BLaER1 (cell line): ENCODE measurements at regions not wholly inside any gene's neighbourhood (a gene's known extent, or its start where the extent isn't known, plus 50 kb on each side); places are given as distances from the start of the nearest gene placed in this dataset.

ENCODE experiments used
- H3K27ac ChIP-seq: shearing (Covaris generic); formaldehyde crosslinking; 2 replicates; pipeline ENCODE4 v1.8.1; 2022
- H3K27me3 ChIP-seq: shearing (Covaris generic); formaldehyde crosslinking; 2 replicates; pipeline ENCODE4 v1.8.1; 2022
- H3K36me3 ChIP-seq: shearing (Covaris generic); formaldehyde crosslinking; 2 replicates; pipeline ENCODE4 v1.8.1; 2022
- H3K4me1 ChIP-seq: shearing (Covaris generic); formaldehyde crosslinking; 2 replicates; pipeline ENCODE4 v1.8.1; 2022
- H3K4me2 ChIP-seq: shearing (Covaris generic); formaldehyde crosslinking; 2 replicates; pipeline ENCODE4 v1.8.1; 2022
- H3K4me3 ChIP-seq: shearing (Covaris generic); formaldehyde crosslinking; 2 replicates; pipeline ENCODE4 v1.8.1; 2022
- H3K9ac ChIP-seq: shearing (Covaris generic); formaldehyde crosslinking; 2 replicates; pipeline ENCODE4 v1.8.1; 2022
- H3K9me3 ChIP-seq: shearing (Covaris generic); formaldehyde crosslinking; 2 replicates; pipeline ENCODE4 v1.8.1; 2022
- H4K20me1 ChIP-seq: shearing (Covaris generic); formaldehyde crosslinking; 2 replicates; pipeline ENCODE4 v1.8.1; 2022
- Cebpa-rat ChIP-seq: shearing (Covaris generic); IDR thresholded peaks from 2 replicates; pipeline ENCODE4 v1.8.1; 2022

DNA sequence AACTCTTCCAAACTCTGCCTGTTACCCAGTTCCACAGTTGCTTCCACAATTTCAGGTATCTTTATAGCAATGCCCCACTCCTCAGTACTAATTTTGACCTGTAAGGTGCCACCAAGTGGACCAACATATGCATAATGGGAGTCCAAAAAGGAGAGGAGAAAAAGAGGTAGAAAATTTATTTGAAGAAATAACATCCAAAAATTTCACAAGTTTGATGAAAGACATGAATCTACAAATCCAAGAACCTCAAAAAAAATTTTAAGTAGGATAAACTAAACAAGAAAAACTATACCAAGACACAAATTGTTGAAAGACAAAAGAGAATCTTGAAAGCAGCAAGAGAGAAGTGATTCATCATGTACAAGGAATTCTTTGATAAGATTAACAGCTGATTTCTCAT, 79.8 kb downstream of the BARX1 start:
- no peaks in the 10 kb centered on the region for H3K27me3 ChIP-seq
- H3K36me3 ChIP-seq: 0 out of 2 replicates have a peak, but pooled peaks cover 4% of the 10 kb centered on the region
- no peak overlapping the region for H3K4me2 ChIP-seq
- H3K4me1 ChIP-seq: no peaks in the 10 kb centered on the region
- no peak overlapping the region for H3K27ac ChIP-seq
- no peaks in the 10 kb centered on the region for H4K20me1 ChIP-seq
- TF ChIP-seq Cebpa-rat: no peak
- no peak overlapping the region for H3K9ac ChIP-seq
- H3K9me3 ChIP-seq: peaks cover 33% of the 10 kb centered on the region
- H3K4me3 ChIP-seq: no peak overlapping the region

DNA sequence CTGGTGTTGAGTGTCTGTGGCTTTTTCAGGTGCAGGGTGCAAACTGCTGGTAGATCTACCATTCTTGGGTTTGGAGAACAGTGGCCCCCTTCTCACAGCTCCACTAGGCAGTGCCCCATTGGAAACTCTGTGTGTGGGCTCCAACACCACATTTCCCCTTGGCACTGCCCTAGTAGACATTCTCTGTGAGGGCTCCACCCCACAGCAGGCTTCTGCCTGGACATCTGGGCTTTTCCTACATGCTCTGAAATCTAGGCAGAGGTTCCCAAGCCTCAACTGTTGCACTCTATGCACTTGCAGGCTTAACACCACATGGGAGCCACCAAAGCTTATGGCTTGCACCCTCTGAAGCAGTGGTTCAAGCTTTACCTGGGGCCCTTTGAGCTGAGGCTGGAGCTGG, 80.9 kb downstream of the BARX1 start:
- Histone ChIP-seq H4K20me1 (no peaks in the 10 kb centered on the region), H3K4me2 (no peak overlapping the region), H3K4me3 (no peak overlapping the region), H3K9me3 (peaks cover 33% of the 10 kb centered on the region), H3K27ac (no peak overlapping the region), H3K27me3 (no peaks in the 10 kb centered on the region), H3K36me3 (0 out of 2 replicates have a peak, but pooled peaks cover 4% of the 10 kb centered on the region), H3K9ac (no peak overlapping the region), H3K4me1 (no peaks in the 10 kb centered on the region)
- no peak for TF ChIP-seq Cebpa-rat

DNA sequence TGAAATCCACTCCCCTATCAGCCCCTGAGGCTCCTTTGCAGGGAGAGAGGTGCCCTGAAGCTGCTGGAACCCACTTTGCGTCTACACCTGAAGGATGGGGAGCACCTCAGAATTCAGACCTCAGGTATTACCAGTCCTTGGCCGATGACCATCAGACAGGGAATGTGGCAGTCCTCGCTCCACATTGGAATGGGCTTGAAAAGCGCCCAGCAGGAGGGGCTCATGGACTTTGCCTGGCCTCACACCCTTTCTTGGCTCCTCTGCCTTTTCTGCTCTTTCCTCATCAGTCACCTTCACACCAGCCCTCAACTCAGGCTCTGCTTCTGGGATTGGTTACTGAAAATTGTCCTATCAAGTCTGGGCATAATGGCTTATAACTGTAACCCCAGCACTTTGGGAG, 83.9 kb downstream of the BARX1 start:
- 0 out of 2 replicates have a peak, but pooled peaks cover 4% of the 10 kb centered on the region for H3K36me3 ChIP-seq
- TF ChIP-seq Cebpa-rat: no peak
- H3K4me3 ChIP-seq: no peak overlapping the region
- no peaks in the 10 kb centered on the region for H3K4me1 ChIP-seq
- no peak overlapping the region for H3K4me2 ChIP-seq
- H3K9ac ChIP-seq: no peak overlapping the region
- H4K20me1 ChIP-seq: no peaks in the 10 kb centered on the region
- no peak overlapping the region for H3K27ac ChIP-seq
- H3K9me3 ChIP-seq: peaks cover 33% of the 10 kb centered on the region
- H3K27me3 ChIP-seq: no peaks in the 10 kb centered on the region

DNA sequence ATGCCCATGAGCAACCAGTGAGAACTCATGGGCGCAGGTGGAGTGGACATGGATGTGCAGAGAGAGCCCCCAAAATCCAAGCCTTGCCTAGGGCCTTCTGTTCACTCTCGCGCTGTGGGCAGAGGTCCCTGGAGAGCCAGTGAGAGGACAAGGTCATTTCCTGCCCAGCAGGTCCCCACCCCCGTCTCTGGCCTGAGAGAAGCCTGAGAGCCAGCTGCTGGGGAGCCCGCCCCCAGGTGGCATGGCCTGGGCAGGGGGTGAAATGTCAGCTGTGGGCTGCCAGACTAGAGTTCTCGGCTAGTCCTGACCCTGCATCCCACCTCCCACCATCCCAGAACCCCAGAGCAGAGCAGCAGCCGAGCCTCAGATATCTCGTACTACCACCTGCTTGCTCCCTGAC, 85.3 kb downstream of the BARX1 start:
- Histone ChIP-seq H3K27me3 (no peaks in the 10 kb centered on the region), H3K9me3 (peaks cover 22% of the 10 kb centered on the region), H3K9ac (no peak overlapping the region), H3K36me3 (0 out of 2 replicates have a peak, but pooled peaks cover 4% of the 10 kb centered on the region), H3K27ac (no peak overlapping the region), H3K4me3 (no peak overlapping the region), H4K20me1 (no peaks in the 10 kb centered on the region), H3K4me1 (no peaks in the 10 kb centered on the region), H3K4me2 (no peak overlapping the region)
- TF ChIP-seq Cebpa-rat: no peak

DNA sequence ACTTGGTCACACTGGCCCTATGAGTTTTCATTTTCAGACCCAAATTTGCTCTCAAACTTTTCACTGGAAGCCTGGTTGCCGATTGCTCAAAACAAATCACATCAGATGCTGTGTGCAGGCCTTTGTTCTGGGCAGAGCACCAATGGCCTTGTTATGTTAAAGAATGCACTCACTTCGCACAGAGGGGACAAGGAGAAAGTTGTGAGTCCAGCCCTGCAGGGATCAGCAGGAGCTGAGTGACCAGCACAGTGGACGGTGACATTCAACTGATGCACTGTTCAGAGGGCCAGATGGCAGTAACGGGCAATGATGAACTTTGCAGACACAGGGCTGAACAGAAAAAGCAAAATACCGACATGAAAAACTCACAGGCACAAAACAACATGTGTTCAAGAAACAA, 86.1 kb downstream of the BARX1 start:
- Histone ChIP-seq H3K9ac (no peak overlapping the region), H3K4me3 (no peak overlapping the region), H3K36me3 (no peaks in the 10 kb centered on the region), H3K27ac (no peak overlapping the region), H3K4me2 (no peak overlapping the region), H3K9me3 (peaks cover 15% of the 10 kb centered on the region), H3K4me1 (no peaks in the 10 kb centered on the region), H4K20me1 (no peaks in the 10 kb centered on the region), H3K27me3 (no peaks in the 10 kb centered on the region)
- no peak for TF ChIP-seq Cebpa-rat

DNA sequence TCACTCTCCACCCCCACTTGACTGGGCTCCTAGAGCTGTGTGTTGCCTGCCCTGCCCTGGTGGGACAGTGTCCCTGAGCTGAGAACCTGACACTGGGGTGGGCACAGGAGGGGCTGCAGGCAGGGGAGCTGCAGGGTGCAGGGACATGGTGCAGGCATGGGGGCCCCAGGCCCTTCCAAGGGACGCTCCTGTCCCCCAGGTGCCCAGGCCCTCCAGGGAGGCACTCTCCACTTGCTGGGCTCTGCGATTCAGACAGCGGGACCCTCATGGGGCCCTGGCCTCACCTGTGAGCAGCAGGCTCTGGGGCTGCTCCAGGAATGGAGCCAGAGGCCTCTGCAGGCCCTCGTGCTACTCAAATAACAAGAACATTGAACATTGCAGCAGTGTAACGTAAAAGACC, 89.4 kb downstream of the BARX1 start:
- Histone ChIP-seq H3K4me3 (no peak overlapping the region), H3K36me3 (no peaks in the 10 kb centered on the region), H3K27me3 (no peaks in the 10 kb centered on the region), H3K27ac (no peak overlapping the region), H3K4me2 (no peak overlapping the region), H3K9ac (no peak overlapping the region), H3K4me1 (no peaks in the 10 kb centered on the region), H4K20me1 (no peaks in the 10 kb centered on the region), H3K9me3 (no peaks in the 10 kb centered on the region)
- TF ChIP-seq Cebpa-rat: no peak

DNA sequence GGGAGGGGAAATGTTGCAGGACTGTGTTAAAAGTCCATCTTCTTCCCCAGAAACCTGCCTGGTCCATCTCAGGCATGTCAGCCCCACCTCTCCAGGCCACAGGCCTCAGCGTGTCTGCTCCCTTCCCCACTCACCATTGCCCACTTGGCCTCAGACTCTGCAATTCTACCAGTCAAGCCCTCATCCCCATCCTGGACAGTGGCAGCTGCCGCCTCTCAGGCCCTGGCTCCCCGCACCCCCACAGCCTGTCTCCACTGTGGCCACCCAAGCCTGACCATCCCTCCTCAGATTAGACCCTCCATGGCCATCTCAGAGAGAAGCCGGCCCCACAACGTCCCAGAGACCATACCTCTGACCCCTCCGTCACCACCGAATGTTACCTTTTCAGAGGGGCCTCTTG, 89.9 kb downstream of the BARX1 start:
- Histone ChIP-seq H3K4me2 (no peak overlapping the region), H3K4me3 (no peak overlapping the region), H3K9ac (no peak overlapping the region), H3K9me3 (no peaks in the 10 kb centered on the region), H3K27ac (no peak overlapping the region), H3K36me3 (no peaks in the 10 kb centered on the region), H4K20me1 (no peaks in the 10 kb centered on the region), H3K4me1 (no peaks in the 10 kb centered on the region), H3K27me3 (no peaks in the 10 kb centered on the region)
- TF ChIP-seq Cebpa-rat: no peak

DNA sequence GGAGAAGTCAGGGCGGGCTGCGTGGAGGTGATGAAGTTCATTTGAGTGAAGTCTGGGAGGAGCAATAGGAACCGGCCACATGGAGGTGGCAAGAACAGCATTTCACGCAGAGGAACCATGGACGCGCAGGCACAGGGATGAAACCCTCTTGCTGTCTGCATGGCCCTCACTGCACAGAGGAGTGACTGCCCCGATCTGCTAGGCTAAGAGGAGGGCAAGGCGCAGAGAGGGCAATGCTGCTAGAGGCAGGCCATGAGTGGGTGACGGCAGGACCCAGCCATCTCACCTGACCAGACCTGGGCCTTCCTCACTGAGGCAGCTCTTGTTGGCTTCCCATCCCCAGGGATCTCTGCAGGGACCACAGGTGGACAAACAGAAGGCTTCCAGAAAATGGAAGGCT, 90.3 kb downstream of the BARX1 start:
- H3K4me1 ChIP-seq: no peaks in the 10 kb centered on the region
- no peak overlapping the region for H3K27ac ChIP-seq
- no peak overlapping the region for H3K4me3 ChIP-seq
- no peaks in the 10 kb centered on the region for H3K36me3 ChIP-seq
- H3K27me3 ChIP-seq: no peaks in the 10 kb centered on the region
- TF ChIP-seq Cebpa-rat: no peak
- no peaks in the 10 kb centered on the region for H3K9me3 ChIP-seq
- H3K9ac ChIP-seq: no peak overlapping the region
- H3K4me2 ChIP-seq: no peak overlapping the region
- no peaks in the 10 kb centered on the region for H4K20me1 ChIP-seq

DNA sequence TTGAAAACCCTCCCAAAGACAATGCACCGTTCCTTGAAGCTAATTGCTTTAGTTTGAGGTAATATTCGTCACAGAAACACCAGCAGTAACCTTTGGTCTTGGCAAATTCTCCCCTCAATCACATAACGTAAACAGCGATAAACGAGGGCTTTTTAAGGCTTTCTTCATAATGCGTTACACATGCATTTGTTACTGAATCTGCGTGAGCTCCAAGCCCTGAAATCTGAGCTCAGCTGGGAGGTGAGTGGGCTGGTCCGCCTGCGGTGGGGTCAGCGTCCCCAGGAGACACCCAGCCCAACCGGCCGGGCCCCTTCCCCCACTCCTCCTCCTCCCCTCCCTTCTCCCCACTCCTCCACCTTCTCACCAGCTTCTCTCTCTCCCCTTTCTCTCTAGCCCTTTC, 91.1 kb downstream of the BARX1 start:
- Histone ChIP-seq H3K4me2 (no peak overlapping the region), H3K9me3 (no peaks in the 10 kb centered on the region), H3K27me3 (no peaks in the 10 kb centered on the region), H3K4me3 (no peak overlapping the region), H4K20me1 (no peaks in the 10 kb centered on the region), H3K9ac (no peak overlapping the region), H3K36me3 (no peaks in the 10 kb centered on the region), H3K27ac (no peak overlapping the region), H3K4me1 (no peaks in the 10 kb centered on the region)
- no peak for TF ChIP-seq Cebpa-rat

DNA sequence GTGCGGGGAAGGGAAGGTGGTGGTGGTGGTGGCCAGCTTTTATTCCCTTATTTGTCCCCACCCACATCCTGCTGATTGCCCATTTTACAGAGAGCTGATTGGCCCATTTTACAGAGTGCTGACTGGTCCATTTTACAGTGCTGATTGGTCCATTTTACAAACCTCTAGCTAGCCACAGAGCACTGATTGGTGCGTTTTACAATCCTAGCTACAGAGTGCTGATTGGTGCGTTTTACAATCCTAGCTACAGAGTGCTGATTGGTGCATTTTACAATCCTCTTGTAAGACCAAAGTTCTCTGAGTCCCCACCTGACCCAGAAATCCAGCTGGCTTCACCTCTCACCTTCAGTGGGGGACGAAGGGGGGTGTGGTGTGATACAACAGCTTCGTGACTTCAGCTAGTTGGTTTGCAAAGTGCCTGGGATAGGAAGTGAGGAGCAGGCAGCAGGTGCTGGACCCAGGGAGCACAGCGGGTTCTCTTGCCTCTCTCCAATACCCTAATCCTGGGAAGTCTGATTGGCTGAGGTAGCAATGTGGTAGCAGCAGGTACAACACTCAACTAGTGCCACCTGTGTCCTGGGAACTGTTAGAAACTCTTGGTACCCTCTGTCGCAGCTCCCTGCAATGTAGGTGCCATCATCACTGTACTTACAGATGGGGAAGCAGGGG, 92.1 kb downstream of the BARX1 start:
- Histone ChIP-seq H4K20me1 (no peaks in the 10 kb centered on the region), H3K4me1 (no peaks in the 10 kb centered on the region), H3K4me3 (no peak overlapping the region), H3K9me3 (no peaks in the 10 kb centered on the region), H3K36me3 (no peaks in the 10 kb centered on the region), H3K27me3 (no peaks in the 10 kb centered on the region), H3K9ac (no peak overlapping the region), H3K4me2 (no peak overlapping the region), H3K27ac (no peak overlapping the region)
- no peak for TF ChIP-seq Cebpa-rat
